ENCODE measurements at regions not wholly inside any gene's neighbourhood (a gene's known extent, or its start where the extent isn't known, plus 50 kb on each side); places are given as distances from the start of the nearest gene placed in this dataset.

- no peak for TF ChIP-seq RAD21 (IDR thresholded peaks at IDR 0.05; ENCODE audit: low read length)
- TF ChIP-seq POLR2A (IDR thresholded peaks at IDR 0.05; ENCODE audit: low read depth, low read length), result no peak
- TF ChIP-seq CTCF (conservative IDR thresholded peaks at IDR 0.05; ENCODE audit: low read depth, low read length), result no peak
- TF ChIP-seq ELK1 (IDR thresholded peaks at IDR 0.05; ENCODE audit: borderline replicate concordance, low read depth, low read length), result no peak
- no peak for TF ChIP-seq SMC3 (IDR thresholded peaks at IDR 0.05; ENCODE audit: low read depth, low read length)
- no peak for TF ChIP-seq USF2 (IDR thresholded peaks at IDR 0.05; ENCODE audit: low read depth, low read length)
- no peak for TF ChIP-seq FOS (IDR thresholded peaks at IDR 0.05; ENCODE audit: low read depth, low read length)
Measured at GRCh38 chr6:126440923-126441322, 101.0 kb downstream of the CENPW start.
